ENCODE measurements at regions not wholly inside any gene's neighbourhood (a gene's known extent, or its start where the extent isn't known, plus 50 kb on each side); places are given as distances from the start of the nearest gene placed in this dataset.

GRCh38 chr13:34847766-34848165 lies 94.3 kb upstream of the NBEA start:
- TF ChIP-seq, protein P1, sequence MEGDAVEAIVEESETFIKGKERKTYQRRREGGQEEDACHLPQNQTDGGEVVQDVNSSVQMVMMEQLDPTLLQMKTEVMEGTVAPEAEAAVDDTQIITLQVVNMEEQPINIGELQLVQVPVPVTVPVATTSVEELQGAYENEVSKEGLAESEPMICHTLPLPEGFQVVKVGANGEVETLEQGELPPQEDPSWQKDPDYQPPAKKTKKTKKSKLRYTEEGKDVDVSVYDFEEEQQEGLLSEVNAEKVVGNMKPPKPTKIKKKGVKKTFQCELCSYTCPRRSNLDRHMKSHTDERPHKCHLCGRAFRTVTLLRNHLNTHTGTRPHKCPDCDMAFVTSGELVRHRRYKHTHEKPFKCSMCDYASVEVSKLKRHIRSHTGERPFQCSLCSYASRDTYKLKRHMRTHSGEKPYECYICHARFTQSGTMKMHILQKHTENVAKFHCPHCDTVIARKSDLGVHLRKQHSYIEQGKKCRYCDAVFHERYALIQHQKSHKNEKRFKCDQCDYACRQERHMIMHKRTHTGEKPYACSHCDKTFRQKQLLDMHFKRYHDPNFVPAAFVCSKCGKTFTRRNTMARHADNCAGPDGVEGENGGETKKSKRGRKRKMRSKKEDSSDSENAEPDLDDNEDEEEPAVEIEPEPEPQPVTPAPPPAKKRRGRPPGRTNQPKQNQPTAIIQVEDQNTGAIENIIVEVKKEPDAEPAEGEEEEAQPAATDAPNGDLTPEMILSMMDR (IDR thresholded peaks at IDR 0.05), result no peak
- TF ChIP-seq POLR2A (IDR thresholded peaks at IDR 0.05), result no peak

All from heart left ventricle (tissue), 13 donors.